ENCODE measurements at regions not wholly inside any gene's neighbourhood (a gene's known extent, or its start where the extent isn't known, plus 50 kb on each side); places are given as distances from the start of the nearest gene placed in this dataset.

DNA sequence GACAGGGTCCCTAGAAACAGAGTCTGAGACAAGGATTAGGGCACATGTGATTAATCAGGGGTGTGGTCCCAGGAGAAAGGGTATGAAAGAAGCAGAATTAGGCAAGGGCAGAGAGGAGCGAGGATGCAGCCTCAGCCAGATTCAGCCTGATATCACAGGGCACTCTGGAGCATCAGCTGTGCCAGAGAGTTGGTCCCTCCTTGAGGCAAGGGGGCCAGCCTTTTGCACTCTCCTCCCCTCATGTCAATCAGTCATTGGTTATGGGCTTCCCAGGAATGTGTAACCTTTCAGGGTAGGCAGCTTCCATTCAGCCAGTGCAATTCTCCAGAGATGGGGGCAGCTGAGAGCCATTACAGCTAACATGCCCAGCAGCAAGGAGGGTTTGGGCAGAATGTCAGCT, 152.6 kb upstream of the LHX1 start:
- no peak overlapping the region for H3K9ac ChIP-seq (ENCODE audit: low read length)
- H3K27me3 ChIP-seq (ENCODE audit: control insufficient read depth, insufficient read depth, low read length), result peaks cover 7% of the 10 kb centered on the region

DNA sequence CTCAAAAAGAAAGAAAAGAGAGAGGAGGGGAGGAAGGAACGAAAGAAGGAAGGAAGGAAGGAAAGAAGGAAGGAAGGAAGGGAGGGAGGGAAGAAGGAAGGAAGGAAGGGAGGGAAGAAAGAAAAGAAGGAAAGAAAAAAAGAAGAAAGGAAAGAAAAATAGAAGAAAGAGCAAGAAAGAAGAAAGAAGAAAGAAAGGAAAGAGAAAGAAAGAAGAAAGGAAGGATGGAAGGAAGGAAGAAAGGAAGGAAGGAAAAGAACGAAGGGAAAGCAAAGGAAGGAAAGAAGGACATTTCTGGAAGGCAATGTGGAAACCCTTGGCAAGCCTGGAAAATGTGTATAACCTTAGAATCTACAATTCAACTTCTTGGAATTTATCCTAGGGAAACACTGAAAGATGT, 150.4 kb upstream of the LHX1 start:
- Histone ChIP-seq H3K27me3 (ENCODE audit: control insufficient read depth, insufficient read depth, low read length) (peaks cover 28% of the 10 kb centered on the region), H3K9ac (ENCODE audit: low read length) (no peak overlapping the region), H3K4me3 (ENCODE audit: low read length) (no peak overlapping the region), H3K4me1 (ENCODE audit: control insufficient read depth, insufficient read depth, low read length) (no peaks in the 10 kb centered on the region), H3K36me3 (ENCODE audit: control insufficient read depth, insufficient read depth, low read length) (no peaks in the 10 kb centered on the region), H3K9me3 (ENCODE audit: control insufficient read depth, low read length) (no peaks in the 10 kb centered on the region)

More for the DNA sequence above, 152.6 kb upstream of the LHX1 start:
- Histone ChIP-seq H3K36me3 (ENCODE audit: control insufficient read depth, insufficient read depth, low read length) (no peaks in the 10 kb centered on the region), H3K9me3 (ENCODE audit: control insufficient read depth, low read length) (no peaks in the 10 kb centered on the region), H3K4me3 (ENCODE audit: low read length) (no peak overlapping the region), H3K4me1 (ENCODE audit: control insufficient read depth, insufficient read depth, low read length) (no peaks in the 10 kb centered on the region)

- H3K4me3 ChIP-seq (ENCODE audit: low read length), result no peak overlapping the region
- H3K9me3 ChIP-seq (ENCODE audit: control insufficient read depth, low read length), result no peaks in the 10 kb centered on the region
- H3K27me3 ChIP-seq (ENCODE audit: control insufficient read depth, insufficient read depth, low read length), result peaks cover 35% of the 10 kb centered on the region
- H3K4me1 ChIP-seq (ENCODE audit: control insufficient read depth, insufficient read depth, low read length), result no peaks in the 10 kb centered on the region
- H3K36me3 ChIP-seq (ENCODE audit: control insufficient read depth, insufficient read depth, low read length), result no peaks in the 10 kb centered on the region
- no peak overlapping the region for H3K9ac ChIP-seq (ENCODE audit: low read length)
Measured at GRCh38 chr17:36791150-36791941, 145.9 kb upstream of the LHX1 start.

DNA sequence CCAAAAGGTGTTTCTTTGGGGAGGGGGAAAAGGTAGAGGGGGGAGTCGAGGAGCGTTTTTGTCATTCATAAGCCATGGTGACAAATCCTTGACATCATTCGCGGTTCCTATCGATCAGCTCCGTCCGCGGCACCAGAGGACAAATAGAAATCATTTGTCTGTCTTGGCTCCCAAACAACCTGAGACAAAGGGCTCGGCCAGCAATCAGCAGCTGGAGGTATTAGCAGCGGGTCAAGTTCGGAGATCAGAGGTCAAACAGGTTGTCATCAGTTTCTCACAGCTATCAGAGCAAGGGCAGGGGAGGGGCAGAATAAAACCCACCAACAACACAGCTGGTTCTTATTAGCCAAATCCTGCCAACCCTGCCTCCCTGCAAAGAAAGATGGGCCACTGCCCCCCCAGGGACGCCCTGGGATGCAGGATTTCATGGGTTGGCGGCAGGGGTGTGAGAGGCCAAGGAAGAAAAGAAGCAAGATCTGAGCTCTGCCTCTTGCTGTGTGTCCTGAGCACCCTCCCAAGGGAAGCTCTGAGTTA, 145.3 kb upstream of the LHX1 start:
- Histone ChIP-seq H3K9me3 (ENCODE audit: control insufficient read depth, low read length) (no peaks in the 10 kb centered on the region), H3K4me3 (ENCODE audit: low read length) (no peak overlapping the region), H3K27me3 (ENCODE audit: control insufficient read depth, insufficient read depth, low read length) (peaks cover 35% of the 10 kb centered on the region), H3K9ac (ENCODE audit: low read length) (no peak overlapping the region), H3K36me3 (ENCODE audit: control insufficient read depth, insufficient read depth, low read length) (no peaks in the 10 kb centered on the region), H3K4me1 (ENCODE audit: control insufficient read depth, insufficient read depth, low read length) (no peaks in the 10 kb centered on the region)

DNA sequence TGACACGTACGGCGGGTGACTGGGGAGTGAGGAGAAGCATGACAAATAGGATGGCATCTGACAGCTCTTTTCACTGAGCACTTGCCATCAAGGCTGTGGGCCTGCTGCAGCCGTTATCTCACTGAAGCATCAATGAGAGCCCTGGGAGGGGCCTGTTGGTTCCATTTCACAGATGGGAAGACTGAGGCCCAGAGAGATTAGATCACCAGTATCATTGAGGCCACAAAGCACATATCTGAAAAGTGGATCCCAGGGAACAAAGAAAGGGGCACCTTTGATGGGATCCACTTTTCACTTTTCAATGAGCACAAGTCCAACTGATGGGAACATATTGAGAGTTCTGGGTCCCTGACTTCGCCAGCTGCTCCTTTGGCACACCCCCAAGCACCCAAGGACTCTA, 144.4 kb upstream of the LHX1 start:
- H3K36me3 ChIP-seq (ENCODE audit: control insufficient read depth, insufficient read depth, low read length), result no peaks in the 10 kb centered on the region
- no peak overlapping the region for H3K4me3 ChIP-seq (ENCODE audit: low read length)

DNA sequence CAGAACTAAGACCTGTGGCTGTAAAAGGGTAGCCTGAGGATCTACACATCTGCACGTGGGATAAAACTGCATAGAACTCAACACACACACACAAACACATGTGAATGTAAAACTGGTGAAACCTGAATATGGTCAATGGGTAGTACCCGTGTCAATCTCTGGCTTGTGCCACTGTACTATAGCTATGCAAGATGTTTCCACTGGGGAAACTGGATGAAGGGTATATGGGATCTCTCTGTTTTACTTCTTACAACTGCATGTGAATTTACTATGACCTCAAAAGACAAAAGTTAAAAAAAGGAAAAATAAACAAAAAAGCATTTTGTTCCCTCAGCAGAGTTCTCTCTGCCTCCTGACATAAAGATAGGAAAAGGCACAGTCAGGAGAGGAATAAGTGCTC, 143.3 kb upstream of the LHX1 start:
- no peaks in the 10 kb centered on the region for H3K4me1 ChIP-seq (ENCODE audit: control insufficient read depth, insufficient read depth, low read length)
- no peak overlapping the region for H3K4me3 ChIP-seq (ENCODE audit: low read length)
- peaks cover 35% of the 10 kb centered on the region for H3K27me3 ChIP-seq (ENCODE audit: control insufficient read depth, insufficient read depth, low read length)
- no peaks in the 10 kb centered on the region for H3K9me3 ChIP-seq (ENCODE audit: control insufficient read depth, low read length)
- no peaks in the 10 kb centered on the region for H3K36me3 ChIP-seq (ENCODE audit: control insufficient read depth, insufficient read depth, low read length)
- H3K9ac ChIP-seq (ENCODE audit: low read length), result no peak overlapping the region

More for the DNA sequence above, 144.4 kb upstream of the LHX1 start:
- Histone ChIP-seq H3K9me3 (ENCODE audit: control insufficient read depth, low read length) (no peaks in the 10 kb centered on the region), H3K4me1 (ENCODE audit: control insufficient read depth, insufficient read depth, low read length) (no peaks in the 10 kb centered on the region), H3K9ac (ENCODE audit: low read length) (no peak overlapping the region), H3K27me3 (ENCODE audit: control insufficient read depth, insufficient read depth, low read length) (peaks cover 35% of the 10 kb centered on the region)

DNA sequence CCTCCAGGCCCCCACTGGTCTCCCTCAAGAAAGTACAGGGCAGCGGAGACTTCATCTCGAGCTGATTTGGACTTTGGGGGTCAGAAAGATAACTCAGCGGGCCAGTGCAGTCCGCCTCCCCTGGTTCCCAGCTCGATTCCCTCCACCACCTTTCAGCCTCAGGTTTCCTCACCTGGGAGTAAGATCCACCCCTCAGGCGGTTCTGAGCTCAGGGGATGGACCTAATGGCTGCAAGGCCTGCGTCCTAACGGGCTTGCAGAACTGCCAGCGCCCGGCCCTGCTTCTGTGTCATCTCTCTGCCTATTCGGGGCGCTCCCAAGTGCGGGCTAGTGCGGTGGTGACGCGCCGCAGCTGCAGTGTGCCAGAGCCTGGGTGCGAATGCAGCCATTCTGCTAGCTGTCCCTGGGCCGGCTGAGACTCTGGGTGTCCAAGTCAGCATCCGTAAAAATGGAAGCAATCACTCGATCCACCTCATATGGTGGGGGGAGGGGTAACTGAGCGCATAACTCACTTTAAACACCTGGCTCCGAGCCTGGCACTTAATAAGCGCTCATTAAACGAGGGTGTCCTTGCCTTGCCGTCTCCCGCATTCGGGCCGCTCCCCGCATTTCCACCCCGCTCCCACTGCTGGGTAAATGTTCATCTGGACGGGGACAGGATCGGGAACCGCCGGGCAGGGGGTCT, 129.6 kb upstream of the LHX1 start:
- Histone ChIP-seq H3K27me3 (ENCODE audit: control insufficient read depth, insufficient read depth, low read length) (peaks cover 61% of the 10 kb centered on the region), H3K9me3 (ENCODE audit: control insufficient read depth, low read length) (no peaks in the 10 kb centered on the region), H3K4me1 (ENCODE audit: control insufficient read depth, insufficient read depth, low read length) (no peaks in the 10 kb centered on the region), H3K9ac (ENCODE audit: low read length) (no peak overlapping the region), H3K36me3 (ENCODE audit: control insufficient read depth, insufficient read depth, low read length) (no peaks in the 10 kb centered on the region), H3K4me3 (ENCODE audit: low read length) (no peak overlapping the region)

DNA sequence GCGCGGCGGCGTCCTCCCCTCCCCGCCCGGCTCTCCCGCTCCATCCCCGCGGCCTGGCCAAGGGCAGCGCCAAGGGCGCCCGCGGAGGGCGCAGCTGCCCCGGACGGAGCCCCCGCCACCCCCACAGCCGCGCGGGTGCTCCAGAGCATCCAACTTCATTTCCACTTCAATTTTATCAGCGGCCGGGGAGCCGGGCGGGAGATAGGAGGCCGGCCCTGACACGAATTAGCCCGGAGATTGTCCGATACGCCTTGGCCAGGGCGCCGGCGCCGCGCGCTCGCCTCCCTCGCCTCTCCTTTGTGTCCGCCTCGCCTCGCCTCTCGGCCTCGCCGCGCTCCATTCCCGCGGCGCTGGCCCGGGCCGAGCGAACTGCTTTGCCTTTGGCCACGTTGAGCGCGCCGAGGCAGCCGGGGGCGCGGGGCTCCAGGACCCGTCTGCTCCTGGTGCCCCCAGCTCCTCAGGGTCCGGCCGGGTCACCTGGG, 129.1 kb upstream of the LHX1 start:
- no peaks in the 10 kb centered on the region for H3K36me3 ChIP-seq (ENCODE audit: control insufficient read depth, insufficient read depth, low read length)
- no peak overlapping the region for H3K9ac ChIP-seq (ENCODE audit: low read length)
- H3K4me3 ChIP-seq (ENCODE audit: low read length), result no peak overlapping the region
- peaks cover 67% of the 10 kb centered on the region for H3K27me3 ChIP-seq (ENCODE audit: control insufficient read depth, insufficient read depth, low read length)
- no peaks in the 10 kb centered on the region for H3K4me1 ChIP-seq (ENCODE audit: control insufficient read depth, insufficient read depth, low read length)
- no peaks in the 10 kb centered on the region for H3K9me3 ChIP-seq (ENCODE audit: control insufficient read depth, low read length)

DNA sequence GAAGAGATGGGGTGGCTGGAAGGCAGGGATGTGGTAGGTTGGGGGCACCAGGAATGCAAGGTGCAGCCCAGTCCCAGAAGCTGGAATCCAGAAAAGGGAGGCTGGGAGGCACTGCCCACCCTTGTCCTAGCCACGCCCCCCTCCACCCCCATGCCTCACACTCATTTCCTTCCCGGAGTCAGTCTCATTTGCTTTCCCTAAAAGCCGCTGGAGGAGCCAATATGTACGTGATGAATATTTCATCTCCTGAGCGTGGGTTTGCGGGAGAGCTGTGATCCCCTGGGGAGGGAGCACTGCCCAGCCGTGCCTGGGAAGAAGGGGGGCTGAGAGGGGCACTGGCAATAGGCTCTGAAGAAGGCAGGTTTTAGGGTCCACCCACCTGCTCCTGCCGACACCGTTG, 124.5 kb upstream of the LHX1 start:
- H3K4me1 ChIP-seq (ENCODE audit: control insufficient read depth, insufficient read depth, low read length), result no peaks in the 10 kb centered on the region
- H3K9me3 ChIP-seq (ENCODE audit: control insufficient read depth, low read length), result no peaks in the 10 kb centered on the region
- H3K27me3 ChIP-seq (ENCODE audit: control insufficient read depth, insufficient read depth, low read length), result peaks cover 69% of the 10 kb centered on the region
- no peak overlapping the region for H3K9ac ChIP-seq (ENCODE audit: low read length)
- H3K4me3 ChIP-seq (ENCODE audit: low read length), result no peak overlapping the region
- H3K36me3 ChIP-seq (ENCODE audit: control insufficient read depth, insufficient read depth, low read length), result no peaks in the 10 kb centered on the region

- Histone ChIP-seq H3K36me3 (ENCODE audit: control insufficient read depth, insufficient read depth, low read length) (no peaks in the 10 kb centered on the region), H3K27me3 (ENCODE audit: control insufficient read depth, insufficient read depth, low read length) (peaks cover 63% of the 10 kb centered on the region)
Measured at GRCh38 chr17:36813357-36813756, 123.9 kb upstream of the LHX1 start.

GRCh38 chr17:36813957-36814563, 123.2 kb upstream of the LHX1 start:
- H3K36me3 ChIP-seq (ENCODE audit: control insufficient read depth, insufficient read depth, low read length), result no peaks in the 10 kb centered on the region
- H3K4me3 ChIP-seq (ENCODE audit: low read length), result no peak overlapping the region
- no peaks in the 10 kb centered on the region for H3K9me3 ChIP-seq (ENCODE audit: control insufficient read depth, low read length)
- peaks cover 59% of the 10 kb centered on the region for H3K27me3 ChIP-seq (ENCODE audit: control insufficient read depth, insufficient read depth, low read length)
- H3K4me1 ChIP-seq (ENCODE audit: control insufficient read depth, insufficient read depth, low read length), result no peaks in the 10 kb centered on the region
- H3K9ac ChIP-seq (ENCODE audit: low read length), result no peak overlapping the region

More at GRCh38 chr17:36813357-36813756, 123.9 kb upstream of the LHX1 start:
- Histone ChIP-seq H3K9ac (ENCODE audit: low read length) (no peak overlapping the region), H3K9me3 (ENCODE audit: control insufficient read depth, low read length) (no peaks in the 10 kb centered on the region), H3K4me1 (ENCODE audit: control insufficient read depth, insufficient read depth, low read length) (no peaks in the 10 kb centered on the region), H3K4me3 (ENCODE audit: low read length) (no peak overlapping the region)

DNA sequence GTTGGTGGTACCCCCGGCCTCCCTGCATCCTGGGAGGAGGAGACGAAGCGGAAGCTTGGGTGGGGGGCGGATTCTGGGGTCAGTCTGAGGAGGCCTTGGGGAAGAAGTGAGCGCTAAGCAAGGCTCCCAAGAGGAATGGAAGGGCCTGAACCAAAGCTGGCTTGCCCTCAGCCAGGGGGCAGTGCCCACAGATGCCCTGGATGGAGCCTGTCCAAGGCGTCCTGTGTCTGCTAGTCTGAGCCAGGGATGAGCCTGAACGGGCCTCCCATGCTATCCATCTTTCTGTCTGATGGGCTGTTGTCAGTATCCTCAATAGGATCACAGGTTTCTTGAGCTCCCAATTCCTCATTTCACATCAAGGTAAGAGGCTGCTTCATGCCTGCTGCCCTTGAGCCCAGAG, 122.3 kb upstream of the LHX1 start:
- H3K9me3 ChIP-seq (ENCODE audit: control insufficient read depth, low read length), result no peaks in the 10 kb centered on the region
- no peak overlapping the region for H3K4me3 ChIP-seq (ENCODE audit: low read length)
- H3K4me1 ChIP-seq (ENCODE audit: control insufficient read depth, insufficient read depth, low read length), result no peaks in the 10 kb centered on the region
- H3K9ac ChIP-seq (ENCODE audit: low read length), result no peak overlapping the region
- no peaks in the 10 kb centered on the region for H3K36me3 ChIP-seq (ENCODE audit: control insufficient read depth, insufficient read depth, low read length)
- H3K27me3 ChIP-seq (ENCODE audit: control insufficient read depth, insufficient read depth, low read length), result peaks cover 54% of the 10 kb centered on the region

All from mucosa of stomach (tissue), 1 donor.